ENCODE measurements at regions not wholly inside any gene's neighbourhood (a gene's known extent, or its start where the extent isn't known, plus 50 kb on each side); places are given as distances from the start of the nearest gene placed in this dataset.

GRCh38 chr6:153208706-153209105 lies 77.6 kb upstream of the RGS17 start:
- BruUV-seq (replicated peaks): no TSS peak
- Histone ChIP-seq H3K4me2 (ENCODE audit: low read depth, low read length) (no peak overlapping the region), H3K9me1 (ENCODE audit: insufficient read depth, low read length) (no peaks in the 10 kb centered on the region), H2AK5ac (ENCODE audit: low read depth, low read length) (peak overlapping the region; percentile 21; the same call in 1 of the 2 replicates), H3K36me3 (ENCODE audit: control insufficient read depth, insufficient read depth, low read length) (no peaks in the 10 kb centered on the region), H3K14ac (replicated peaks; ENCODE audit: low read depth, low read length) (no peak overlapping the region), H4K8ac (ENCODE audit: low read depth in 2 of 2, low read length in 2 of 2) (no peak overlapping the region), H3K27ac (ENCODE audit: insufficient read depth, low read length) (no peak overlapping the region), H3K27me3 (ENCODE audit: control insufficient read depth, insufficient read depth, low read length) (no peaks in the 10 kb centered on the region), H3K9me3 (ENCODE audit: control insufficient read depth, insufficient read depth, low read length) (peaks cover 3% of the 10 kb centered on the region; the same call in 1 of the 2 replicates), H4K5ac (ENCODE audit: low read depth, low read length) (no peak overlapping the region), H3K4me3 (ENCODE audit: insufficient read depth, low read depth, low read length) (no peak overlapping the region), H2BK15ac (ENCODE audit: low read depth, low read length) (no peak overlapping the region), H2BK120ac (ENCODE audit: low read depth, low read length) (no peak overlapping the region), H4K20me1 (ENCODE audit: insufficient read depth, low read length) (no peaks in the 10 kb centered on the region), H3K23ac (ENCODE audit: low read depth, low read length) (no peak overlapping the region), H3K18ac (ENCODE audit: low read depth, low read length) (no peak overlapping the region), H3K4me1 (ENCODE audit: control insufficient read depth, insufficient read depth, low read length) (no peaks in the 10 kb centered on the region), H2BK5ac (ENCODE audit: low read depth, low read length, poor library complexity, severe bottlenecking) (no peak overlapping the region), H2BK20ac (ENCODE audit: low read depth, low read length) (no peak overlapping the region), H3K56ac (ENCODE audit: extremely low read depth, insufficient read depth, low read length) (no peak overlapping the region), H4K91ac (ENCODE audit: insufficient read depth, low read depth, low read length) (no peak overlapping the region; the same call in 1 of the 2 replicates), H3K4ac (ENCODE audit: low read depth, low read length) (no peak overlapping the region; the same call in 1 of the 2 replicates), H2AK9ac (replicated peaks; ENCODE audit: low read depth, low read length, poor library complexity) (no peak overlapping the region), H3K79me1 (ENCODE audit: low read depth in 1 of 2, low read length in 2 of 2) (no peaks in the 10 kb centered on the region), H2AFZ (replicated peaks; ENCODE audit: low read length, poor library complexity) (peak overlapping the region; percentile 13), H3K9ac (ENCODE audit: low read depth, low read length) (no peak overlapping the region)
- ATAC-seq (ENCODE audit: low read depth) (no peak), DNase-seq (no peak)
- in situ Hi-C loops (cut with MboI; ENCODE audit: low sequenced_read_pairs): no loop called here
- dilution Hi-C loops (cut with HindIII; ENCODE audit: low sequenced_read_pairs, unreplicated experiment): no loop called here
- ChIA-PET CTCF (no interaction called here), POLR2A (ENCODE audit: unreplicated experiment) (no interaction called here)
- WGBS, 2 experiments (ENCODE audit: extremely low coverage in 2 of 2, insufficient read length in 1 of 2): 78% methylated on average over 2 of the region's 8 CpGs; no CpG with 5 or more reads in 1 of the 2 experiments
- TF ChIP-seq BHLHE40 (IDR thresholded peaks at IDR 0.05; ENCODE audit: low read depth, low read length) (no peak), MXI1 (IDR thresholded peaks at IDR 0.05; ENCODE audit: borderline replicate concordance, low read depth, low read length) (no peak), CHD1 (IDR thresholded peaks at IDR 0.05; ENCODE audit: low read depth, low read length) (no peak), FOS (IDR thresholded peaks at IDR 0.05; ENCODE audit: low read depth, low read length) (no peak), RCOR1 (IDR thresholded peaks at IDR 0.05; ENCODE audit: insufficient replicate concordance, low read length) (no peak)
- intact Hi-C loops (cut with micrococcal nuclease): no loop called here
